Endodermal cell (in vitro differentiated cells): ENCODE measurements at regions not wholly inside any gene's neighbourhood (a gene's known extent, or its start where the extent isn't known, plus 50 kb on each side); places are given as distances from the start of the nearest gene placed in this dataset.

Source experiments
- DNase-seq: peaks from one replicate; pipeline ENCODE4 v3.0.0-alpha.2; 2017
- H3K27ac ChIP-seq: 2 replicates; pipeline ENCODE4 v1.5.1; 2013; ENCODE audit warnings: mild to moderate bottlenecking, low read depth, low read length, moderate library complexity
- H3K27me3 ChIP-seq: 2 replicates; pipeline ENCODE4 v1.6.1; 2013; ENCODE audit warnings: mild to moderate bottlenecking, low read length, moderate library complexity; ENCODE audit not compliant: insufficient read depth, control insufficient read depth, poor library complexity, severe bottlenecking
- H3K36me3 ChIP-seq: 2 replicates; pipeline ENCODE4 v1.7.0; 2013; ENCODE audit warnings: mild to moderate bottlenecking, low read length, moderate library complexity; ENCODE audit not compliant: control insufficient read depth, insufficient read depth
- H3K4me1 ChIP-seq: one replicate; pipeline ENCODE4 v1.7.0; 2013; ENCODE audit warnings: low read length; ENCODE audit not compliant: control insufficient read depth, insufficient read depth
- H3K4me3 ChIP-seq: 2 replicates; pipeline ENCODE4 v1.5.1; 2013; ENCODE audit warnings: mild to moderate bottlenecking, low read length, moderate library complexity
- H3K9ac ChIP-seq: 2 replicates; pipeline ENCODE4 v1.6.1; 2013; ENCODE audit warnings: mild to moderate bottlenecking, low read length, moderate library complexity; ENCODE audit not compliant: poor library complexity, severe bottlenecking; ENCODE audit errors: extremely low read depth
- H3K9me3 ChIP-seq: 2 replicates; pipeline ENCODE4 v1.6.1; 2013; ENCODE audit warnings: mild to moderate bottlenecking, low read length, moderate library complexity; ENCODE audit not compliant: control insufficient read depth
- H3K27ac Mint-ChIP-seq: 2 replicates; pipeline ENCODE4 v1.8.0; 2020; ENCODE audit warnings: mixed read lengths
- H3K27me3 Mint-ChIP-seq: 2 replicates; pipeline ENCODE4 v1.8.0; 2021; ENCODE audit warnings: mild to moderate bottlenecking, mixed read lengths; ENCODE audit not compliant: insufficient read depth
- H3K36me3 Mint-ChIP-seq: 2 replicates; pipeline ENCODE4 v1.8.0; 2020; ENCODE audit warnings: low read depth, mixed read lengths
- H3K4me1 Mint-ChIP-seq: 2 replicates; pipeline ENCODE4 v1.8.0; 2020; ENCODE audit warnings: mixed read lengths
- H3K4me3 Mint-ChIP-seq: 2 replicates; pipeline ENCODE4 v1.8.0; 2020; ENCODE audit warnings: mild to moderate bottlenecking, moderate library complexity, mixed read lengths
- H3K9me3 Mint-ChIP-seq: 2 replicates; pipeline ENCODE4 v1.8.0; 2020; ENCODE audit warnings: mild to moderate bottlenecking, mixed read lengths
- WGBS, 2 experiments: methylation state at CpG; one replicate each; pipeline versions ENCODE4 v1.1.5 to v1.1.7; 2013; ENCODE audit warnings: missing lambda C conversion rate in 2 of 2, mixed read lengths in 1 of 2; ENCODE audit not compliant: insufficient coverage in 1 of 2, insufficient read length in 1 of 2; 5-methylcytosine and 5-hydroxymethylcytosine counted together
- TF ChIP-seq, protein P1 (sequence below): fragments of 200-600 bp; sonication (generic); conservative IDR thresholded peaks from 2 replicates; pipeline ENCODE4 v1.5.0; 2021; ENCODE audit warnings: antibody characterized with exemption, mild to moderate bottlenecking

DNA sequence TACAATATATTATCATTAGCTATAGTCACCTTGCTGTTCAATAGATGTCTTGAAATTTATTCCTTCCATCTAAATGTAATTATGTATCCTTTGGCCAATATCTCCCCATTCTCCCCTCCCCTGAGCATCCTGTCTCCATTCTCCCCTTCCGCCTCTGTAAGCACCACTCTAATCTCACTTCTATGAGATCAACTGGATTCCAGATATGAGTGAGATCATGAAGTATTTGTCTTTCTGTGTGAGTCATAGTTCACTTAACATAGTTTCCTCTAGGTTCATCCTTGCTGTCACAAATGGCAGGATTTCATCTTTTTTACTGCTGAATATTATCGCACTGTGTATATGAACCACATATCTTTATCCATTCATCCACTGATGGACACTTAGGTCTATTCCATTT is 148.8 kb upstream of the NDN start:
- Mint-ChIP-seq H3K36me3 (no peaks in the 10 kb centered on the region), H3K4me3 (no peak overlapping the region), H3K9me3 (peaks cover 59% of the 10 kb centered on the region), H3K27ac (no peak overlapping the region), H3K27me3 (no peaks in the 10 kb centered on the region), H3K4me1 (no peaks in the 10 kb centered on the region)
- H3K9me3 ChIP-seq = peaks cover 15% of the 10 kb centered on the region
- H3K36me3 ChIP-seq = no peaks in the 10 kb centered on the region
- no peak overlapping the region for H3K9ac ChIP-seq
- TF ChIP-seq, protein P1, sequence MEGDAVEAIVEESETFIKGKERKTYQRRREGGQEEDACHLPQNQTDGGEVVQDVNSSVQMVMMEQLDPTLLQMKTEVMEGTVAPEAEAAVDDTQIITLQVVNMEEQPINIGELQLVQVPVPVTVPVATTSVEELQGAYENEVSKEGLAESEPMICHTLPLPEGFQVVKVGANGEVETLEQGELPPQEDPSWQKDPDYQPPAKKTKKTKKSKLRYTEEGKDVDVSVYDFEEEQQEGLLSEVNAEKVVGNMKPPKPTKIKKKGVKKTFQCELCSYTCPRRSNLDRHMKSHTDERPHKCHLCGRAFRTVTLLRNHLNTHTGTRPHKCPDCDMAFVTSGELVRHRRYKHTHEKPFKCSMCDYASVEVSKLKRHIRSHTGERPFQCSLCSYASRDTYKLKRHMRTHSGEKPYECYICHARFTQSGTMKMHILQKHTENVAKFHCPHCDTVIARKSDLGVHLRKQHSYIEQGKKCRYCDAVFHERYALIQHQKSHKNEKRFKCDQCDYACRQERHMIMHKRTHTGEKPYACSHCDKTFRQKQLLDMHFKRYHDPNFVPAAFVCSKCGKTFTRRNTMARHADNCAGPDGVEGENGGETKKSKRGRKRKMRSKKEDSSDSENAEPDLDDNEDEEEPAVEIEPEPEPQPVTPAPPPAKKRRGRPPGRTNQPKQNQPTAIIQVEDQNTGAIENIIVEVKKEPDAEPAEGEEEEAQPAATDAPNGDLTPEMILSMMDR = no peak
- H3K4me1 ChIP-seq = no peaks in the 10 kb centered on the region
- no peaks in the 10 kb centered on the region for H3K27me3 ChIP-seq
- no peak overlapping the region for H3K27ac ChIP-seq
- WGBS, 2 experiments = 95% methylated on average over 2 of the region's 2 CpGs; no CpG with 5 or more reads in 1 of the 2 experiments
- H3K4me3 ChIP-seq = no peak overlapping the region
- no peak for DNase-seq

DNA sequence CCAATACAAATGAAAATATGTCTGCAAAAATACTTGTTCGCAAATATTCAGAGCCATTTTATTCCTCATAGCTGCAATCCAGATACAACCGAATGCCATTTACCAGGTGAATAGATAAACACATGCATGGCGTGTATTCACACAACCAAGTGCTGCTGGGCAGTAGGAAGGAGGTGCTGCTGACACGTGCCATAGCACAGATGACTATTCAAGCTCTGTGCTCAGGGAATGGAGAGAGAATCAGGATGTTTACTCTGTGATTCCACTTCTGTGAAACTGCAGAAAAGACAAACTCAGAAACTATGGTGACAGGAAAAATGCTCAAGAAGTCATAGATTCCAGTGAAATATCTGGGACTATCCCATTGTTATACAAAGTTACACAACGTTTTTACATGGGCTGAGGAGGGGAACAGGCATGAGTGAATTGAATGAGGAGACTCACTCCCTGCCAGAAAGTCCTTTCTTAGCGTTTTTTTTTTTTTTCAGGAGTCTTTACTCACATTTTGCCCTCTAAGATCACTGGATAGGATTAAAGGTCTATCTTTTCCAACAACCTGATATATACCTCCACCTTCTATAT is 152.9 kb upstream of the NDN start:
- TF ChIP-seq, protein P1 = no peak

DNA sequence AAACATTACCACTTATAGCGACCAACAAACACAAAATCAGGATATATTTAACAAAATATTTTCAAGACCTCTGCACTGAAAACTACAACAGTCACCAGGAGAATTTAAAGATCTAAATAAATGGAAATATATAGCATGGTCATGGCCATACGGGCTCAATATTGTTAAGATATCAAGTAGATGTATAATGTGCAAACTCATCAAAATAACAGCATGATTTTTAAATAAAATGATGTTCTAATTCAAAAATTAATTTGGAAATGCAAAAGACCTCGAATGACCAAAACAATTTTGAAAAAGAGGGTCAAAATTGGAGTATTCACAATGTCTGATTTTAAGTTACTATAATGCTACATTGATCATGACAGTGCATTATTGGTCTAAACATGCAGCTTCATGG is 159.1 kb upstream of the NDN start:
- Mint-ChIP-seq H3K27me3 (no peaks in the 10 kb centered on the region), H3K9me3 (peaks cover 57% of the 10 kb centered on the region), H3K4me3 (no peak overlapping the region), H3K4me1 (no peaks in the 10 kb centered on the region), H3K36me3 (no peaks in the 10 kb centered on the region), H3K27ac (no peak overlapping the region)
- no peak overlapping the region for H3K9ac ChIP-seq
- 24 to 33% methylated on average over 1 to 2 of the region's 3 CpGs for WGBS, 2 experiments
- H3K36me3 ChIP-seq = no peaks in the 10 kb centered on the region
- TF ChIP-seq, protein P1 = no peak
- H3K4me1 ChIP-seq = no peaks in the 10 kb centered on the region
- H3K4me3 ChIP-seq = no peak overlapping the region
- no peaks in the 10 kb centered on the region for H3K27me3 ChIP-seq
- no peak for DNase-seq
- no peak overlapping the region for H3K27ac ChIP-seq
- H3K9me3 ChIP-seq = peaks cover 13% of the 10 kb centered on the region

More for the DNA sequence above, 152.9 kb upstream of the NDN start:
- Histone ChIP-seq H3K4me1 (no peaks in the 10 kb centered on the region), H3K27me3 (no peaks in the 10 kb centered on the region), H3K9me3 (peaks cover 12% of the 10 kb centered on the region), H3K36me3 (no peaks in the 10 kb centered on the region), H3K27ac (no peak overlapping the region), H3K4me3 (no peak overlapping the region), H3K9ac (no peak overlapping the region)
- DNase-seq = no peak
- no peak overlapping the region for H3K27ac Mint-ChIP-seq
- H3K9me3 Mint-ChIP-seq = peaks cover 60% of the 10 kb centered on the region
- H3K4me3 Mint-ChIP-seq = no peak overlapping the region
- WGBS, 2 experiments = 54 to 55% methylated on average over 6 of the region's 6 CpGs
- no peaks in the 10 kb centered on the region for H3K27me3 Mint-ChIP-seq
- H3K4me1 Mint-ChIP-seq = no peaks in the 10 kb centered on the region
- no peaks in the 10 kb centered on the region for H3K36me3 Mint-ChIP-seq
